ENCODE measurements at regions not wholly inside any gene's neighbourhood (a gene's known extent, or its start where the extent isn't known, plus 50 kb on each side); places are given as distances from the start of the nearest gene placed in this dataset.

DNA sequence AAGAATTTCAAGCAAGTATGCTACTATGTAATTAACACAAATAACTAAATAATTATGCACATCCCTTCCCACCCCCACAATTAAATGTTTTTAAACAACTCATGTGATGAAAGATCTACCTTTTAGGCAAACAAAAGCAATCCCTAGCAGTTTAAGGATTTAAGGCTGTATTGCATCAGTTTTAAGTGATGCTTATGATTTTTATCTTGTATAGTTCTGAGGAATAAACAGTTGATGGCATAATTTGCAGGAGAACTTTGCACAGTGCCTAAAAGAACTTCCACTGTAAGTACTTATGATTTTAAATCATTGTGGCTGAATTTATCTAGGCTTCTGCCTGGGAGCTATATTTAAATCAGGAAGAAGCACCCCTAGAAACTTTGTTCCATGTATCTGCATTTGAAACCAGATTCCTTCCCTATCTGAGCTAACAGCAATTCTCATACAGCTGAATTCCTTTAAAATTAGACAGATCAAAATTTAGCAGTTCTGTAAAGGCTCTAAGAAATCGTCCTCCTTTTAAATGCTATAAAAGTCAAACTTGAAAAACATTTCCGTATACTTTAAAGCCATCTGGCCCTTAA is 388.6 kb downstream of the BCAT1 start:
- H2AK9ac ChIP-seq (replicated peaks; ENCODE audit: low read depth, low read length, poor library complexity): no peak overlapping the region
- peak overlapping the region; percentile 98 for H3K18ac ChIP-seq (ENCODE audit: low read depth, low read length)
- H3K9me3 ChIP-seq (ENCODE audit: control insufficient read depth, insufficient read depth, low read length): no peaks in the 10 kb centered on the region
- BruUV-seq (replicated peaks): TSS peak; percentile 17
- H3K9ac ChIP-seq (ENCODE audit: low read depth, low read length): peak overlapping the region; percentile 98
- no peaks in the 10 kb centered on the region for H3K27me3 ChIP-seq (ENCODE audit: control insufficient read depth, insufficient read depth, low read length)
- TF ChIP-seq RAD21 (IDR thresholded peaks at IDR 0.05; ENCODE audit: low read length) (no peak), CEBPB (IDR thresholded peaks at IDR 0.05; ENCODE audit: low read depth, low read length) (peak; percentile 62; the same call in 1 of the 2 replicates)
- dilution Hi-C loops (cut with HindIII; ENCODE audit: low sequenced_read_pairs, unreplicated experiment): no loop called here
- in situ Hi-C loops (cut with MboI; ENCODE audit: low sequenced_read_pairs): loop anchor here (25.0 kb wide), 1 partner anchor 448 kb away; no protein-coding TSS in a partner anchor
- POLR2A ChIA-PET (ENCODE audit: unreplicated experiment): no interaction called here
- H3K14ac ChIP-seq (replicated peaks; ENCODE audit: low read depth, low read length): peak overlapping the region; percentile 70
- H2AFZ ChIP-seq (replicated peaks; ENCODE audit: low read length, poor library complexity): no peak overlapping the region
- H3K4me3 ChIP-seq (ENCODE audit: insufficient read depth, low read depth, low read length): peak overlapping the region; percentile 98; the same call in 1 of the 2 replicates
- peak overlapping the region; percentile 99 for H3K4me2 ChIP-seq (ENCODE audit: low read depth, low read length)
- peak overlapping the region; percentile 80 for H3K23ac ChIP-seq (ENCODE audit: low read depth, low read length)
- H2AK5ac ChIP-seq (ENCODE audit: low read depth, low read length): no peak overlapping the region
- no peak for ATAC-seq (ENCODE audit: low read depth)
- H3K56ac ChIP-seq (ENCODE audit: extremely low read depth, insufficient read depth, low read length): peak overlapping the region; percentile 83
- peak overlapping the region; percentile 93; the same call in 1 of the 2 replicates for H3K4ac ChIP-seq (ENCODE audit: low read depth, low read length)
- peak; percentile 35 for DNase-seq
- H2BK15ac ChIP-seq (ENCODE audit: low read depth, low read length): peak overlapping the region; percentile 69; the same call in 2 of the 3 replicates
- WGBS, 2 experiments (ENCODE audit: extremely low coverage in 2 of 2, insufficient read length in 1 of 2): no CpG with 5 or more reads among the region's 2 CpGs
- peak overlapping the region; percentile 81 for H2BK20ac ChIP-seq (ENCODE audit: low read depth, low read length)
- peaks cover 5% of the 10 kb centered on the region; the same call in 1 of the 2 replicates for H4K20me1 ChIP-seq (ENCODE audit: insufficient read depth, low read length)
- peak overlapping the region; percentile 73 for H2BK120ac ChIP-seq (ENCODE audit: low read depth, low read length)
- peaks cover 16 to 35% of the 10 kb centered on the region in 2 experiments for H3K79me1 ChIP-seq (ENCODE audit: low read depth in 1 of 2, low read length in 2 of 2)
- peak overlapping the region; percentile 94 for H3K27ac ChIP-seq (ENCODE audit: insufficient read depth, low read length)
- CTCF ChIA-PET: no interaction called here
- peak overlapping the region; percentile 82 for H2BK5ac ChIP-seq (ENCODE audit: low read depth, low read length, poor library complexity, severe bottlenecking)
- intact Hi-C loops (cut with micrococcal nuclease): loop anchor here (2.0 to 10.0 kb wide), 6 partner anchors 167 to 1355 kb away; no protein-coding TSS in a partner anchor
- no peaks in the 10 kb centered on the region for H3K36me3 ChIP-seq (ENCODE audit: control insufficient read depth, insufficient read depth, low read length)
- H4K5ac ChIP-seq (ENCODE audit: low read depth, low read length): peak overlapping the region; percentile 95
- H3K4me1 ChIP-seq (ENCODE audit: control insufficient read depth, insufficient read depth, low read length): peaks cover 7% of the 10 kb centered on the region; the same call in 1 of the 2 replicates
- no peaks in the 10 kb centered on the region for H3K9me1 ChIP-seq (ENCODE audit: insufficient read depth, low read length)
- H4K8ac ChIP-seq (ENCODE audit: low read depth in 2 of 2, low read length in 2 of 2): peak overlapping the region; percentile 16 to 85
- H4K91ac ChIP-seq (ENCODE audit: insufficient read depth, low read depth, low read length): peak overlapping the region; percentile 68

All from IMR-90 (cell line).